GM12892 (cell line): ENCODE measurements at regions not wholly inside any gene's neighbourhood (a gene's known extent, or its start where the extent isn't known, plus 50 kb on each side); places are given as distances from the start of the nearest gene placed in this dataset.

Source experiments
- DNase-seq: peaks from one replicate; pipeline ENCODE4 v3.0.0; 2011; ENCODE audit not compliant: insufficient read length
- FAIRE-seq: peaks from 2 replicates; lab custom pipeline; 2011; peaks lifted over from hg19 to GRCh38; lab: Jason Lieb, UNC
- POLR2A ChIP-seq: IDR thresholded peaks from 2 replicates; pipeline ENCODE4 v1.6.1; 2011; ENCODE audit warnings: low read depth, low read length, control low read depth
- POLR2AphosphoS5 ChIP-seq: IDR thresholded peaks from 2 replicates; pipeline ENCODE4 v1.6.1; 2011; ENCODE audit warnings: low read depth, low read length, control low read depth
- TAF1 ChIP-seq: IDR thresholded peaks from 2 replicates; pipeline ENCODE4 v1.6.1; 2011; ENCODE audit warnings: low read depth, mild to moderate bottlenecking, control low read depth, low read length, borderline replicate concordance

DNA sequence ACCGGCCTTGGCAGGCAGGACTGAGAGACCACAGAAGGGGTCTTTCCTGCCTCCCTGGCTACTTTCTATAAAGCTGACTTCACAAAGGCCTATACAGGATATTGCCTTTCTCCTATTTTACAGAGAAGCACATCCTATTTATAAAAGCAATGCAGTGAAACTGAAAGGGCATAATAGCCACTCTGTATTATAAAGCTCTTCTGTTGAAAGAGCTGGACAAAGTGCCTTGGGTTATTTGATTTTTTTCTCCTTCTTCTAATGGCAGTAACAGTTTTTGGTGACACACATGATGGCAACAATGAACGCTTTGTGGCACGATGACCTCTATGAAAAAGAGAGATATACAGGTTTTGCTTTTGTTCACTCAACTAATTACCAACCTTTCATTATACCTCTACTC is 281.1 kb downstream of the ZNF516 start:
- no peak for TF ChIP-seq POLR2A
- no peak for TF ChIP-seq POLR2AphosphoS5
- no peak for TF ChIP-seq TAF1
- FAIRE-seq: no peak
- DNase-seq: no peak

DNA sequence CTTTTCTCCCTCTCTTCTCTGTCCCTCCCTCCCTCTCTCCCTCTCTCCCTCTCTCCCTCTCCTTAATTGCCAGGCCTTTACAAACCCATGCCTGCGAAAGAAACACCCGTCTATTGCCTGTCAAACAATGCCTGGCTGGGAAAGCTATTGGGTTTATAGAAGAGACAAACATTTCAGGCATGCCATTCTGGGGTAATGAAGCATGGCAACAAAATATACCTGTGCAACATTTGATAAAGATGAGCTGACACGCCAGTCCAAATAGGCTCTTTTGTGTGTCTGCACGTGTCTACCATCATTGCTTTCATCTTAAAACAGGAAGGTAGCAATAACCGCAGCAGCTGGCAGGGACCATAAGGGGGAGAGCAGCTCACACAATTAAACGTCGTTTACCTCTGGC is 282.1 kb downstream of the ZNF516 start:
- no peak for FAIRE-seq
- no peak for TF ChIP-seq TAF1
- no peak for TF ChIP-seq POLR2A
- no peak for TF ChIP-seq POLR2AphosphoS5
- DNase-seq: no peak

DNA sequence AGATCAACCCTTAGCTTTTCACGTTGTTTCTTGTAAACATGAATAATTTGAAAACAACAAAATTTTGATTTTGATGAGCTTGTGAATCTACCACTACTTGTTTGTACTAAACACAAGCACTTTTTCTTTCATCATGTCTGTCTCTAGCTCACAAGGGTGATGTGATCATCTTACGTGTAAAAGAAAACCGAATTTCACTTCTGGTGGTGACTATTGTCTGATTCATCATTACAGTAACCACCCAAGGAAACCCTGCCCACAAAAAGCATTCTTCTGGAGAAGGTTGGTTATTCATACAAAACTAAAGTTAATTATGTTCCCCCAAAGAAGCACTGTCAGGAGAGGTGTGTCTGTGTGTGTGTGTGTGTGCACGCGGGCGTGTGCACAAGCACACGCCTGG is 285.4 kb downstream of the ZNF516 start:
- no peak for FAIRE-seq
- DNase-seq: no peak
- TF ChIP-seq POLR2A (no peak), TAF1 (no peak), POLR2AphosphoS5 (no peak)

DNA sequence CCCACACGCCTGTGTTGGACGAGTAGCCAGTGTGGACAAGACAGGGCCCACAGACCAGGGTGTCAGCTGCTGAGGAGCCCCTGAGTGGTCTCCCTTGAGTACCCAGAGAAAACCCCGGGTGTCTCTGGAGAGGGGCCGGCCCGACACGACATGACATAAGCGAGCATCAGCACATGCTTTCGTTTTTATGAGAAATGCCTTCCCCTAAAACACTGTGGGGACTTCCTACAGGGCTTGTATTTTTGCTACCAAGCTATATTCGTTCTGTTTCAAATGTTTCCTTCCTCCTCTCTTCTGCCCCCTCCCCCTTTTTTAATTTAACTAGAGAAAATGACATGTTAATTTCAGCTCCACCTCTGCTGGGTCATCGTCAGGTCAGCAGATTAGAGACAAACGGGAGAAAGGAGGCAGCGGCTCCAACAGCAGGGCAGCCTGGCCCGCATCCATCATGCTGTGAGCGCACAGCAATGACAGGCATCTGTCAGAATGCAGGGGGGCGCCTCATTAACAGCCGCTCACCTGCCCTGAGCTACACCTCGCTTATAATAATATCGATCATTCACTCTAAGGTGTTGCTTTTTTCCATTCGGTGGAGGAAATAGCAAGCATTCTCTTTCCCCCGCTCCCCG is 286.2 kb downstream of the ZNF516 start:
- no peak for DNase-seq
- TF ChIP-seq POLR2AphosphoS5 (no peak), POLR2A (no peak), TAF1 (no peak)
- no peak for FAIRE-seq

DNA sequence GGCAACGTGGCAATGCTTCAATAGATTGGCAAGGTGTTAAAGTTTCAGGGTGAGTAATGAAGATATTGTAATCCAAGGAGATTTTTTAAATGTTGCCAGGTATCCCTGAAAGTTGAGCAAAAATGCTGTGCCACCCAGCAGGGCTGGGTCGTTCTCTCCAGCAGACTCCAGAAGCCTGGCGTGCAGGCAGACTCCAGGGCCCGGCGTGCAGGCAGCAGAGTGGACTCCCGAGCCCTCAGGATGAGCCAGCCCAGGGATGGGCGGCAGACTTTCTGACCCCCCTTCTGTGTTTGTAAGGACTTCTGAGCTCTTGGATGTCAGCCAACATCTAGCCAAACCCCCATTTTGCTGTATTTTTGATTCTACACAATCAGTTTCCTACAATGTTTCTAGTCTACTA is 289.1 kb downstream of the ZNF516 start:
- FAIRE-seq: no peak
- TF ChIP-seq TAF1 (no peak), POLR2AphosphoS5 (no peak), POLR2A (no peak)
- no peak for DNase-seq

DNA sequence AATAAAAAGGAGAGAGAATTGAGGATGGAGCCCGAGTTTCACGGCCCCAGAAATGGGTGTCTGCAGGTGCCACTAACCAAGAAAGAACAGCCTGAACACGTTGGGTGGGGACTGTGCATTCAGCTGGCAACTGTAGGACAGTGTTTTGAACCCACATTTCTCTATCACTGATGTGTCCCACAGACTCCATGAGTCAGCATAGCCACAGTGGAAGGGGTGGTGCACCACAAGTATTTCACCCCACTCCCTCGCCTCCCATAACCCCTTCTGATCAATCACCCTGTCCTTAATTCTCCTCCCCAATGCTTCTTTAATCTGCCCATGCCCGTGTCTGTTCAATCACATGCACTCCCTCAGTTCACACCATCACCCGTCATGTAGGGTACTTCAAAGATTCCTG is 291.5 kb downstream of the ZNF516 start:
- FAIRE-seq (no peak), DNase-seq (no peak)
- TF ChIP-seq POLR2A (no peak), TAF1 (no peak), POLR2AphosphoS5 (no peak)

DNA sequence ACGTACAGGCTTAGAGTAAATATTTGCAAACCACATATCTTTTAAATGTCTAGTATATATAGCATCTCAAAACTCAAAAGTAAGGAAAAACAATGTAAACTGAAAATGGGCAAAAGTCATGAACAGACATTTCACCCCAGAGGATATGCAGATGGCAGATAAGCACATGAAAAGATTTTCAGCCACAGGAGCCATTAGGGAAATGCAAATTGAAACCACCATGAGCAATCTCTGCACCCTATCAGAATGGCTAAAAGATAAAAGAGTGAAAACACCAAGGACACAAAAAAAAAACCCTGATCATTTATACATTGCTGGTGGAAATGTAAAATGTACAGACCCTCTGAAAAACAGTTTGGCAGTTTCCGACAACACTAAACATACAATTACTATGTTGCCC is 292.7 kb downstream of the ZNF516 start:
- no peak for TF ChIP-seq TAF1
- TF ChIP-seq POLR2AphosphoS5: no peak
- TF ChIP-seq POLR2A: no peak
- no peak for FAIRE-seq
- no peak for DNase-seq

DNA sequence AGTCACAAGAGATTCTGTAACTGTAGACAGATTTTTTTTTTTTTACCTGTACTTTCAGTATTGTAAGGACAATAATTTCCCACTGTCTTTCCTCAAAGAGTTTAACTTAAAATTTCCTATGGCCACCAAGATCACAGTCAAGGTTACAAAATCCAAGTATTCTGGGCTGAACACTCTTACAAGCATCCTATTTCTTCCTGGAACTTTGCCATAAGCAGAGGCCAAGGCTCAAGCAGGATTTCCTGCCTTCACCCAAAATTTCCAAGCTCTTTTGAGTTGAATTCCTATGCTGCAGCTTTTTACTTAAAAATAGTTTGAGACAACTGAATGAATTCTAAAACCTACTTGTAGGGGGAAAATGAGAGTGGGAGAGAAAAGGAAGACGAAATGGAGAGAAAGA is 299.4 kb downstream of the ZNF516 start:
- TF ChIP-seq POLR2AphosphoS5 (no peak), POLR2A (no peak), TAF1 (no peak)
- no peak for DNase-seq
- no peak for FAIRE-seq

DNA sequence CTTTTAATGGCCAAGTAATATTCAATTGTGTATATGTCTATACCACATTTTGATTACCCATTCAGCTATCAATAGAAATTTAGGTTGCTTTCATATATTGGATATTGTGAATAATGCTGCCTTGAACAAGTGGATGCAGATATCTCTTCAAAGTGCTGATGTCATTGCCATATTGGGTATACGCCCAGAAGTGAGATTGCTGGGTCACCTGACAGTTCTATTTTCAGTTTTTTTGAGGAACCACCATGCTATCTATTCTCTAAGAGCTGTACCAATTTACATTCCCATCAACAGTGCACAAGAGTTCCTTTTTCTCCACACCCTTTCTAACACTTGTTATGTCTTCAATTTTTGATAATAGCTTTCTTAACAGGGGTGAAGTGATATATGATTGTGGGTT is 306.9 kb downstream of the ZNF516 start:
- TF ChIP-seq POLR2A (no peak), POLR2AphosphoS5 (no peak)
- FAIRE-seq: no peak
- no peak for DNase-seq

DNA sequence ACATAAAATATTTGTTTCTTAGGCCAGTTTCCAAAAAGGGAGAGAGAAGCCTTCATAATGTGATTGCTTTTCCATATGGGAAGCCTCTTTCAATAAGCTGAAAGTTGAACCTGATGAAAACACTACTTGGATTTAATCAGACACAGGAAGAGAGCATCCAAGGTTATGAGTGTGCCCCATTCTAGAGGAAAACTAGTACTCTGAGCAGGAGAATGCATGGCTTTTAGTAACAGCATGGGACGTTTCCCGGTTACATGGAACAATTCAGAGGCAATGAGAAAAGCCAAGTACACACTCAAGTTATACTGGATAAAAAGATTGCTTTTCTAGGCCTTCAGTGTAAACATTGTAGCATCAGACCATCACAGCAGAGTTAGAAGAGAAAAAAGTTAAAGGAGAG is 315.8 kb downstream of the ZNF516 start:
- DNase-seq (no peak), FAIRE-seq (no peak)
- TF ChIP-seq TAF1 (no peak), POLR2A (no peak), POLR2AphosphoS5 (no peak)

DNA sequence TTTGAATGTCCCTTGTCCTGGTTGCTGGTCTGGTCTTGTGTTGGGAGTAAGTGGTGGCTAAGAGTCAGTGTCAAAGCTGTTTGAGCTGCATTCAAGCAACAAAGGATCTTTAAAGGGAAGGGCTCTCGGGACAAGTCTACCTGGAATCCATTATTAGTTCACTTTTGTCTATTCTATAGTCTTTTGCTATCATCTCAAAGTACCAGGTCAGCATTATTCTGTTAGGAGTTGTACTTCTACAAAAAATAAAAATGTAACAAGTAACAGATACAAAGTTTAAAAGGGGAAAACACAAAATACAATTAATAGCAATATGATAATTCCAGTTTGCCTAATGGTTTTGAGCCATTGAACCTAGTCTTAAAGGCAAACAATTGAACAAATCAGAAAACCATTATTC is 317.9 kb downstream of the ZNF516 start:
- FAIRE-seq (no peak), DNase-seq (no peak)
- TF ChIP-seq TAF1: no peak
- no peak for TF ChIP-seq POLR2AphosphoS5
- no peak for TF ChIP-seq POLR2A

DNA sequence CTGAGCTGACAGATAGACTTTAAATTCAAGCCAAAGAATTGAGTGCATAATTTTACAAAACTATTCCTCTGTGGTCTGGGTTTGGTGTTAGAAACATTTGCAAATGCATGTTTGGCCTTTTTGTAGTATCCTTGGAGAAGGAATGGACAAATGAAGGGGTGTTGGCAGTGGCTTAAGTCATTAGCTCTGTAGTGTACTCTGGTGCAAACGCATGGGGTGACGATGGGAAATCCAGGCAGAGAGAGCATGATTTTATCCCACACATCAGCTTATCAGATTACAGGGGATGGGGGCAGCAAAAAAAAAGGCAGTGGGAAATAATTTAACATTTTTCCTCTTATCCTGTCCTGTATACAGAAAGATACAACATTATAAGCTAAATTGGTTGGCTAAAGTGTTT is 320.6 kb downstream of the ZNF516 start:
- TF ChIP-seq TAF1 (no peak), POLR2A (no peak), POLR2AphosphoS5 (no peak)
- FAIRE-seq (no peak), DNase-seq (no peak)
